PC-9 (cell line): ENCODE measurements at regions not wholly inside any gene's neighbourhood (a gene's known extent, or its start where the extent isn't known, plus 50 kb on each side); places are given as distances from the start of the nearest gene placed in this dataset.
"Not testable (repeated sequence)": the region's sequence is repeated elsewhere in the genome, so short reads cannot be mapped to it uniquely, and the experiment has no call there.

Experiments used
- BruUV-seq: library from RNA; stranded (reverse); fragments of 400-500 nt; replicated peaks from 2 replicates; lab custom pipeline; 2021; lab: Mats Ljungman, UMichigan
- CTCF ChIA-PET: fragments of 300-600 bp; sonication (Branson Sonifier 250); formaldehyde crosslinking; loops from one replicate; lab custom pipeline; 2022; ENCODE audit warnings: antibody characterized with exemption; lab: Charles Lee
- POLR2A ChIA-PET: fragments of 300-600 bp; sonication (Branson Sonifier 250); formaldehyde crosslinking; loops from one replicate; lab custom pipeline; 2022; ENCODE audit warnings: antibody characterized with exemption; ENCODE audit not compliant: unreplicated experiment; lab: Charles Lee
- DNase-seq, 2 experiments: peaks; one replicate each; pipeline versions ENCODE4 v3.0.0 to v3.0.0-alpha.2; 2015 to 2022; ENCODE audit warnings: mixed read lengths in 1 of 2
- H2AFZ ChIP-seq: fragments of 200-600 bp; sonication (generic); 2 replicates; pipeline ENCODE4 v1.8.1; 2017; ENCODE audit warnings: antibody characterized with exemption
- H3F3A ChIP-seq: fragments of 200-600 bp; sonication (generic); 2 replicates; pipeline ENCODE4 v1.8.1; 2017; ENCODE audit warnings: antibody characterized with exemption, mild to moderate bottlenecking, low read depth; ENCODE audit not compliant: insufficient read depth
- H3K27ac ChIP-seq: fragments of 200-600 bp; sonication (generic); 2 replicates; pipeline ENCODE4 v1.6.1; 2016; ENCODE audit warnings: mixed run types
- H3K27me3 ChIP-seq: fragments of 200-600 bp; sonication (generic); 2 replicates; pipeline ENCODE4 v1.6.1; 2016; ENCODE audit warnings: low read depth, mixed run types; ENCODE audit not compliant: insufficient read depth
- H3K36me3 ChIP-seq: fragments of 200-600 bp; sonication (generic); 2 replicates; pipeline ENCODE4 v1.6.1; 2016; ENCODE audit warnings: low read depth, mixed run types
- H3K4me1 ChIP-seq: fragments of 200-600 bp; sonication (generic); replicated peaks from 2 replicates; pipeline ENCODE4 v1.6.1; 2016; ENCODE audit warnings: mixed run types; ENCODE audit not compliant: insufficient read depth
- H3K4me2 ChIP-seq: fragments of 200-600 bp; sonication (generic); 2 replicates; pipeline ENCODE4 v1.6.1; 2017; ENCODE audit warnings: mixed run types
- H3K4me3 ChIP-seq: fragments of 200-600 bp; sonication (generic); 2 replicates; pipeline ENCODE4 v1.6.1; 2016; ENCODE audit warnings: mixed run types
- H3K79me2 ChIP-seq: fragments of 200-600 bp; sonication (generic); 2 replicates; pipeline ENCODE4 v1.6.1; 2017; ENCODE audit warnings: low read depth, mixed run types
- H3K9me2 ChIP-seq: fragments of 200-600 bp; sonication (generic); 2 replicates; pipeline ENCODE4 v1.8.1; 2017; ENCODE audit warnings: mild to moderate bottlenecking; ENCODE audit not compliant: insufficient read depth
- H3K9me3 ChIP-seq: fragments of 200-600 bp; sonication (generic); 2 replicates; pipeline ENCODE4 v1.8.1; 2016; ENCODE audit warnings: low read depth; ENCODE audit not compliant: insufficient read depth
- H4K20me1 ChIP-seq: fragments of 200-600 bp; sonication (generic); 2 replicates; pipeline ENCODE4 v1.8.1; 2017; ENCODE audit not compliant: insufficient read depth
- EZH2 ChIP-seq: fragments of 200-600 bp; sonication (generic); IDR thresholded peaks from 2 replicates; pipeline ENCODE4 v1.8.0; 2017; ENCODE audit warnings: antibody characterized with exemption, low read depth
- intact Hi-C: fragments of 100-400 bp; cut with micrococcal nuclease; formaldehyde crosslinking; loops from one replicate; pipeline ENCODE4 v1.10.0; 2022; ENCODE audit not compliant: unreplicated experiment
- TF ChIP-seq, protein P1 (sequence below): fragments of 200-600 bp; sonication (generic); conservative IDR thresholded peaks from 2 replicates; pipeline ENCODE4 v1.6.1; 2017; ENCODE audit warnings: mixed run types, antibody characterized with exemption, mild to moderate bottlenecking, moderate library complexity

DNA sequence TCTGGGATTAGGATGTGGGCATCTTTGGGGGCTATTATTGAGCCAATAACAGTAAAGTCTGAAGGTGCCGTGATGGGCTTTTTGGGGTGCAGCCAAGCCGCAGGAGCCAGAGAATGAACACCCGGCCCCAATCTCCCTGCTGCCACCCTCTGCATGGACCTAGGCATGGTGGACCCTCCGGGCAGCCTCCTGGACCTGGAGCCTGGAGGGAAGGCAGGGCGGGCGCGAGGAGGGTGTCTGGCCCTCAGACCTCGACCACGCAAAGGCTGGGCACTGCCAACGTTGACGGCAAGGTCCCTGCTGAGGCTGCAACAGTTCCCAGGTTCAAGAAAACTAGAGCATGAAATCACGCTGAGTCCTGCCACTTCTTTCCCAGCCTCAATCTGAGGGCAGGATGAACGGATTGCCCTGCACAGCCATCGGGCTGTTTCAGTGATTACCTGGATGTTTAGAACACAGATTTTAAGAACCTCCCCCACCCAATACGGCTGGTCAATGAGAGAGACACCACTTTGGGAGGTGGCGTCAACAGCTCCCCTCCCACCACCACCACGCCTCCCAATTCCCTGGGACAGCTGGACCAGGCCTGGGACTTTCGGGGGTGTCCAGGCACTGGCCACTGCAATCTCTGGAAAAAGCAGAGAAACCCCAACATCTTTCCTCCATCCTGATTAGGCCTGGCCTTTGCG, 147.4 kb downstream of the NPIPB11 start:
- H2AFZ ChIP-seq, H3K27me3 ChIP-seq, H3K27ac ChIP-seq, CTCF ChIA-PET, intact Hi-C loops, H3K4me2 ChIP-seq, H4K20me1 ChIP-seq, POLR2A ChIA-PET, H3K36me3 ChIP-seq, H3K4me3 ChIP-seq, H3K9me2 ChIP-seq, H3K9me3 ChIP-seq, H3F3A ChIP-seq, BruUV-seq, DNase-seq: not testable (repeated sequence)
- H3K4me1 ChIP-seq, result peaks cover 23% of the 10 kb centered on the region
- H3K79me2 ChIP-seq, result peaks cover 13% of the 10 kb centered on the region

DNA sequence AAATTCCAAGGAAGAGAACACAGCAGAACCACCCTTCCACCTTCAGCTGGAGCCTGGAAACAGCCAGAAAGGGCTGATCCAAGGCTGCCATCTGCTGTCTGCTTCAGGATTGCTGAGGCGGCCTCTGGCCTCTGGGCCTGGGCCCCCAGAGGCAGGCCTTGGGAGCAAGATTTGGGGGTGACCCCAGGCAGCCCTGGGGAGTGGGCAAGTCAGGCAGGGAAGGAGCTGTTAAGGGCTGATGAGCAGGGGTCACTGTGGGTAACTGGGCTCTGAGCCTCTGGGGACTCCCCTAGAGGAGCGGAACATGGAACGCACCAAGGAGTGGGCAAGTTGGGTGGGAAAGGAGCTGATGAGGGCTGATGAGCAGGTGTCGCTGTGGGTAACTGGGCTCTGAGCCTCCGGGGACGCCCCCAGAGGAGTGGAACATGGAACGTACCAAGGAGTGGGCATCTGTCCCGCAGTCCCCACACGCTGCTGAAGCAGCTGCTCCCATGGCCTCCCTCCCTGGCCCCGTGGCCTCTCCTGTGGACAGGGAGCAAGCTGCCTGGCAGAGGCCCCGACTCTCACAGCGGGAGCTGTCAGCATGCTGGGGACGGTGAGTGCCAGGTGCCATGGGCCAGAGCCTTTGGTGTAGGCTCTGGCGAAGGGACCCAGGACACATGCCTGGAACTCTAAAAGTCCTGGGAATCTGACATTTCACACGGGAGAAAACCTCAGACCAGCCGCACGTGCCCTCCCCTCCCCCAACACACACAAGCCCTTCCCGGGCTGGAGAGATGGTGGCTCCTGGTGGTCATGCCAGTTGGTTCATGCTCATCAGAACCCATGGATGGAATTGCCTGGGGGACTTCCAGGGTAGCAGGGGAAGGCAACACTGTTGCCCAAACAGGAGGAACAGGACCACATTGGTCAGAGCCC, 148.8 kb downstream of the NPIPB11 start:
- H3K36me3 ChIP-seq, H3K9me3 ChIP-seq, H3K27ac ChIP-seq, H3K4me2 ChIP-seq, H3K27me3 ChIP-seq, H3K4me3 ChIP-seq, POLR2A ChIA-PET, CTCF ChIA-PET, H3K9me2 ChIP-seq, H3F3A ChIP-seq, H3K79me2 ChIP-seq, DNase-seq, H4K20me1 ChIP-seq, intact Hi-C loops, BruUV-seq, H2AFZ ChIP-seq: not testable (repeated sequence)
- H3K4me1 ChIP-seq, result peaks cover 11% of the 10 kb centered on the region
- TF ChIP-seq, protein P1, sequence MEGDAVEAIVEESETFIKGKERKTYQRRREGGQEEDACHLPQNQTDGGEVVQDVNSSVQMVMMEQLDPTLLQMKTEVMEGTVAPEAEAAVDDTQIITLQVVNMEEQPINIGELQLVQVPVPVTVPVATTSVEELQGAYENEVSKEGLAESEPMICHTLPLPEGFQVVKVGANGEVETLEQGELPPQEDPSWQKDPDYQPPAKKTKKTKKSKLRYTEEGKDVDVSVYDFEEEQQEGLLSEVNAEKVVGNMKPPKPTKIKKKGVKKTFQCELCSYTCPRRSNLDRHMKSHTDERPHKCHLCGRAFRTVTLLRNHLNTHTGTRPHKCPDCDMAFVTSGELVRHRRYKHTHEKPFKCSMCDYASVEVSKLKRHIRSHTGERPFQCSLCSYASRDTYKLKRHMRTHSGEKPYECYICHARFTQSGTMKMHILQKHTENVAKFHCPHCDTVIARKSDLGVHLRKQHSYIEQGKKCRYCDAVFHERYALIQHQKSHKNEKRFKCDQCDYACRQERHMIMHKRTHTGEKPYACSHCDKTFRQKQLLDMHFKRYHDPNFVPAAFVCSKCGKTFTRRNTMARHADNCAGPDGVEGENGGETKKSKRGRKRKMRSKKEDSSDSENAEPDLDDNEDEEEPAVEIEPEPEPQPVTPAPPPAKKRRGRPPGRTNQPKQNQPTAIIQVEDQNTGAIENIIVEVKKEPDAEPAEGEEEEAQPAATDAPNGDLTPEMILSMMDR, result peak; percentile 42; the same call in 1 of the 2 replicates

DNA sequence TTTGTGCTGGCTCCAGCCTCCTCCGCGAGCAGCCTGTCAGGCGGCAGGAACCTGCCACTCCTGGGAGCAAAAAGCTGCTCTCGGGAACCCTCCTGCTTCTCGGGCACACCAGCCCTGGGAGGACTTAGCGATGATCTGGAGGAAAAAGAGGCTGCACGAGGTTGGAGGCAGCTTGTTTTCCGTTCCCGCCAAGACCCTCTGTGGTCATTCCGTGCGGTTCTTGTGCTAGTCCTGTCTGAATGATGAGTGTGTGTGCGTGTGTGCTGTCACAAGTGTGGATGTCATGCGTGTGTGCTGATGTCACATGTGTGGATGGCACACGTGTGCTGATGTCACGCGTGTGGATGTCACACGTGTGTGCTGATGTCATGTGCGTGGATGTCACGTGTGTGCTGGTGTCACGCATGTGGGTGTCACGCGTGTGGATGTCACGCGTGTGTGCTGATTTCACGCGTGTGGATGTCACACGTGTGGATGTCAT, 150.0 kb downstream of the NPIPB11 start:
- BruUV-seq, result no TSS peak
- TF ChIP-seq, protein P1, result no peak
- TF ChIP-seq EZH2, result no peak
- POLR2A ChIA-PET, result no interaction called here

DNA sequence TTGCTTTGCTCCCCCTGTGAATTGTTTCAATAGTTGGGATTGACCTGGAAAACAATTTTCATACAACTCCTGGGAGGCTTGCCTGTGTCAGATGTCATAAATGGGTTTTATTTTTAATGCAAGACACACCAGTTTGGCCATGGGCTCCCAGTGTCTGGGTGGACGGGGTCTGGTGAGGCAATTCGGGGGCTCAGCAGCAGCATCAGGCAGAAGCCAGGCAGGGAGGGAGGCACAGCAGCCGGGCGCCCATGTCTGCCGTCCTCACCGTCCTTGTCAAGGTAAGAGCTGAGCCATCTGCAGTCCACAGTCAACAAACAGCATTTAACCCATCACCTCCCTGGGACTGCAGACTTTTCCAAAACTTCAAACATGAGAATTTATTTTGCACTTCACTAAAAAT, 150.6 kb downstream of the NPIPB11 start:
- H3K27me3 ChIP-seq, H3K9me3 ChIP-seq, POLR2A ChIA-PET, H3K4me2 ChIP-seq, H3F3A ChIP-seq, H3K27ac ChIP-seq, H2AFZ ChIP-seq, H3K9me2 ChIP-seq, H3K36me3 ChIP-seq, H3K4me3 ChIP-seq, intact Hi-C loops, DNase-seq, H4K20me1 ChIP-seq, H3K4me1 ChIP-seq, H3K79me2 ChIP-seq: not testable (repeated sequence)
- CTCF ChIA-PET, result interaction anchor here (0.6 kb wide), 1 partner anchor 16 kb away, joined by 4 read pairs; no protein-coding TSS in a partner anchor
- BruUV-seq, result TSS peak; percentile 9

More for the DNA sequence above, 150.0 kb downstream of the NPIPB11 start:
- no peak for DNase-seq
- Histone ChIP-seq H3K27ac (no peak overlapping the region), H3K9me3 (no peaks in the 10 kb centered on the region), H4K20me1 (no peaks in the 10 kb centered on the region), H3F3A (peaks cover 4% of the 10 kb centered on the region; the same call in 1 of the 2 replicates), H3K9me2 (no peaks in the 10 kb centered on the region), H2AFZ (no peak overlapping the region), H3K79me2 (no peaks in the 10 kb centered on the region), H3K36me3 (no peaks in the 10 kb centered on the region), H3K4me3 (no peak overlapping the region), H3K4me1 (peaks cover 6% of the 10 kb centered on the region), H3K4me2 (no peak overlapping the region), H3K27me3 (no peaks in the 10 kb centered on the region)
- intact Hi-C loops, result no loop called here
- CTCF ChIA-PET, result no interaction called here

DNA sequence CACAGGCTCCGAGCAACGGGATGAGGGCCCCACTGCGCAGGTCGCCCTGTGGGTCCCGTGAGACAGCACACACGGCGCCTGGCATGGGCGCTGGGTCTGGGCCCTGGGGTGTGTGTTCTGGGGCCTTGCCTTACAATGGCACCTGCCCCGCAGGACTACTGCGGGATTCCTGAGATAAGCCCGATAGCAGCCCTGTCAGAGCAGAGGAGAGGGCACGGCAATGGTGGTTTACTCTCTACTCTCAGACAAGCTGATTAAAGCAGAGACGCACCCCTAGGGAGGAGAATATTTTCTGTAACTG, 151.1 kb downstream of the NPIPB11 start:
- CTCF ChIA-PET, result interaction anchor here (0.6 kb wide), 1 partner anchor 16 kb away, joined by 4 read pairs; no protein-coding TSS in a partner anchor
- DNase-seq, H3K36me3 ChIP-seq, H3F3A ChIP-seq, H3K4me3 ChIP-seq, POLR2A ChIA-PET, H3K9me3 ChIP-seq, intact Hi-C loops, H3K4me1 ChIP-seq, H2AFZ ChIP-seq, H3K4me2 ChIP-seq, H4K20me1 ChIP-seq, H3K27ac ChIP-seq, H3K9me2 ChIP-seq, BruUV-seq, H3K27me3 ChIP-seq, H3K79me2 ChIP-seq: not testable (repeated sequence)
